Kidney capillary endothelial cell (primary cell): ENCODE measurements at regions not wholly inside any gene's neighbourhood (a gene's known extent, or its start where the extent isn't known, plus 50 kb on each side); places are given as distances from the start of the nearest gene placed in this dataset.
"Not testable (repeated sequence)": the region's sequence is repeated elsewhere in the genome, so short reads cannot be mapped to it uniquely, and the experiment has no call there.

ENCODE experiments used
- DNase-seq: peaks from one replicate; pipeline ENCODE4 v3.0.0-alpha.2; 2018; ENCODE audit warnings: low spot score

DNA sequence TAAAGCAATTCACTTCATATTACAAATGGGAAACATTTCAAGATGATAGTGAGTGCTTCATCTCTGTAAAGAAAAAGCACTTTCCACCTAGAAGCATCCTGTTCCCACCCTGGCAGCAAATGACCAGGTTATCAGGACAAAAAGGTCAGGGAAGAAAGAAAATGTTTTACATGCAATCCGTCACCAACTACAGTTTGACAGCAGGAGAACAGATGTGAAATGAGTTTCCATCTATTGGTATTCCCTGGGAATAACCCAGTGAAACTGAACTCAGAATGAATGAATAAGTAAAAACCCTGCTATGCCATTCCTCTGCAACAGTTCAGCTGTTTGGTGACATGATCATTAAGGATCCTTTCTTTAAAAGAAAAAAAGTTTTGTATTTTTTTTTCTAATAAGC lies 67.6 kb downstream of the HTR1A start:
- no peak for DNase-seq

DNA sequence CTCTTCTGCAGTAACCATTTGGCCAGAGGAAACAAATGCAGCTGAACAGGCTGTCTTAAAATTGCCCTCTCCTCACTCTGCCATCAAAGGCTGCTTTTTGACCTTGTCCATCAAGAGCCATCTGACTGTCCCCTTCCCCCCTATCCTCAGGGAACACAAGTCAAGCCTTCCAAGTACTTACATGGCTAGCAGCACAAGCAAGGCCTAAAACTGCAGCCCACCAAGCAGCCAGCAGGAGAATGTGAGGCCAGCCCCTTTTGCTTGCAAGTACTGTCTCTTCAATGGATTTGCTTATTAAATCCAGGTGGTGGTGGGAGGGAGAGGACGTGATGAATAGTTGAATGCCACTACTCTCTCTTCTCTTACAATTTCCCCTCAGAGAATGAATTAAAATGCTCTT lies 83.5 kb downstream of the HTR1A start:
- DNase-seq, result no peak

DNA sequence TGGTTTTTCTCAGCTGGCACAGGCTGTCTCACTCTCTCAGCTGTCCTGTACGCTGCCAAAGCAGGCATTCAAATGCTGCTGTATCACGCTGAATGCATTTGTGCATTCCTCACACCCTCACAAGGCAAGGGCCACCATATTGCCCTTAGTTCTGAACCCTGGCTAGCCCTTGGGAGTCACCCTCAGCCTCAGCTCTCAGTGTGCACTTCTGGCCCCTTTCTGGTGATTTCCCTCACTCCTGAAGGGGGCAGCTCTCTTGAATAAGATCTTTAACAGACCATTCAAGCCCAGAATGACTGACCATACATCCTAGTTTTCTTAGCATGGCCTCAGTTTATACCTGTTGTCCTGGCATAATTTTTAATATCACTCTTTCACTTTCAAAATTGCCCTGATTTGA lies 84.3 kb downstream of the HTR1A start:
- DNase-seq, result no peak

DNA sequence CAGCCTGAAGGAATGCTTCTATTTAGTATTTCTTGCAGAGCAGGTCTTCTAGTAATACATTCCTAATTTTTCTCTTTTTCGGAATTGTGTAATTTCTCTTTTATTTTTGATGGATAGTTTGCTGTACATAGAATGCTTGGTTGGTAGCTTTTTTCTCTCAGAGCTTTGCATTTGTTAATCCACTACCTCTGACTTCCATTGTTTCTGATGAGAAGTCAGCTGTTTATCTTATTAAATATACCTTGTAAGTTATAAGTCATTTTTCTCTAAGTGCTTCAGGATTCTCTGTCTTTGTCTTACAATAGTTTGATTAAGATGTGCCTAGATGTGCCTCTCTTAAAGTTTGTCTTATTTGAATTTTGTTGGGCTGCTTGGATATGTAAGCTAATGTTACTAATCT lies 101.9 kb downstream of the HTR1A start:
- DNase-seq, result no peak

DNA sequence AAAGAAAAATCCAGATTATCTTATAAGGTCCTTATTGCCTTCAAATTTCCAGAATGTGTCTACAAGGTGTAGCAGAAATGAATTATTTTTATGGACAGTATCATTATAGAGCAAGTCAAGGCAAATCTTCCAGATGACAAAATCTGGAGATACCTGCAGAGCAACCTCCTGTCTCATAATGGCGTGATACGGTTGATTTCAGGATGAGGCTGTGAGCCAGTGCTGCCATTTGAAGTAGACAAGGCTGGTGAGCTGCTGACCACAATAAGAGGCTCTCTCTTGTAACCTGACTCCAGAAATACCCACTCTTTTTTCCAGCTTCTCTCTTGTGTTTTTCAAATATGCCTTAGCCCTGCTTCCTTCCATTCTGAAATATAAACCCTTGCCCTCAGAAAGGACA lies 108.2 kb downstream of the HTR1A start:
- no peak for DNase-seq

DNA sequence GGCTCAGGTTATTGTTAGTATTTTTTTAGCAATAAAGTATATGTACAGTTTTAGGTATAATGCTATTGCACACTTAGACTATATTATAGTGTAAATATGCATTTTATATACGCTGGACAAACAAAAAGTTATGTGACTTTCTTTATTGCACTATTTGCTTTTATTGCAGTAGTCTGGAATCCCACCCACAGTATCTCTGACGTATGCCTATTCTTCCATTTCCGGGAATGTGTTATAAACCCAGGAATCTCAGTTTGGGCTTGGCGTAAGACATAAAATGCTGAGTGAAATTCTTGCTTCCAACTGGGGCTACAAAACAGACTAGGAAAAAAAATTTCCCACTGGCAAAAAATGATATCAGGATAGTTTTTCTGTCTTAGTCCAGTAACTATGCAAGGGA lies 119.1 kb downstream of the HTR1A start:
- DNase-seq, result no peak

DNA sequence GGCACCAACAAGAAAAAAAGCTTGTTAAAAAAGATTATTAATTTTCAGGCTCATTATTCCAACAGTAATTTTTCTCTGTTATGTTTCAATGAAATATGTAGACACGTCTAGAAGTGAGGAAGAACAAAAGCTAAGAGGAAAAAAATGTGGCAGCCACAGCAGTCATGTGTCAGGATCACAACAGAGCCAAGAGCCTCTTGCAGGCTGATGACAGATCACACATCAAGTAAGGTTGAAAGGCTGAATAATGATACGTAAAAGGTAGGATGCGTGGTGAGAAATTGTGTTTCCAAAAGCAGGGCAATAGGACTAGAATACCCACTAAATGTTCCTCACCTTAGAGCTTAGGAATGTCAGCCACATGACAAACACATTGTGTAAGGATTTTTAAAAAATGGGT lies 124.8 kb downstream of the HTR1A start:
- DNase-seq, result no peak

DNA sequence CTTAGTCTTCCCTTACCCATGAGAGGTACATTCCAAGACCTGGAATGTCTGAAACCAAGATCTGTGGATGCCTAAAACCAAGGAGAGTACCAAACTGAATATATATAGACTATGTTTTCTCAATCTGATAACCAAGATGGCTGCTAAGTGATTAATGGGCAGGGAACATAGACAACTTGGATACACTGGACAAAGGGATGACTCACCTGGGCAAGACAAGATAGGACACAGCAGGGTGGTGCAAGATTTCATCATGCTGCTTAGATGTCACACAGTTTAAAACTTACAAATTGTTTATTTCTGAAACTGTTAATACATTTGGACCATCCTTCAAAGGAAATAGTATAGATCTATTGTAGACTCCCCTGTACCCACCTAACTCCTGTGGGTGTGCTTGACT lies 130.9 kb downstream of the HTR1A start:
- DNase-seq, result no peak

DNA sequence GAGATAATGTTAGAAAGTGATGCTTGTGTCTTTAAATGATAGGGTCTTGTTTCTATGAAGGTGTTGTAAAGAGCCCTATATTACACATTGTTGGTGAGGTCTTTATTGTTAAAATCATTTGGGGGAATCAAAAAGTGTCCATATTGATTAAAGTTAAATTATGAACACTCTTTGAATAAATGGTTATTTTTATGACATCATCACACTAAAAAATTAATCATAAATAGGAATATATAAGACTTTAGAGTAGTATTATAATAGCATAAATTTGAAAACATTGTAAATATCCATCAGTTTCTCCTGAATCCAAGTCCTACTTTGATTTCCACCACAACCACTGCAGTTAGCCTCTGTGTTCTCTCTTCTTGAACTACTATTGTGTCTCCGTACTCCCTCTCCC lies 136.3 kb downstream of the HTR1A start:
- no peak for DNase-seq

DNA sequence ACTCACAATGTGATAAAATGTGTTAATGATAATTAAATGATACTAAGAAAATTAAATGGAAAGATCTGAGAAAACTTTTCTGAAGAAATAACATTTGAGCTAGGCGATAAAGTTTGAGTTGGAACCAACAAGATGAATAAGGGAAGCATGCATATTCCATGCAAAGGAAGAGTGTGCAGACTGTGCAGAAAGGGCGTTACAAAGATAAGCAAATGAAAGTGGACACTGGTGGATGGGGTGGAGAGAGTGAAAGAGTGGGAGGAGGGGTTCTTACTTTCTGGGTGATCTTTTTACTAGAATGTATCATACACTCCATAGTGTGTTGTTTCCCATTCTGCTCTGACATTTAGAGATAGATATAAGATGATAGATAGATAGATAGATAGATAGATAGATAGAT lies 138.7 kb downstream of the HTR1A start:
- DNase-seq, result no peak

DNA sequence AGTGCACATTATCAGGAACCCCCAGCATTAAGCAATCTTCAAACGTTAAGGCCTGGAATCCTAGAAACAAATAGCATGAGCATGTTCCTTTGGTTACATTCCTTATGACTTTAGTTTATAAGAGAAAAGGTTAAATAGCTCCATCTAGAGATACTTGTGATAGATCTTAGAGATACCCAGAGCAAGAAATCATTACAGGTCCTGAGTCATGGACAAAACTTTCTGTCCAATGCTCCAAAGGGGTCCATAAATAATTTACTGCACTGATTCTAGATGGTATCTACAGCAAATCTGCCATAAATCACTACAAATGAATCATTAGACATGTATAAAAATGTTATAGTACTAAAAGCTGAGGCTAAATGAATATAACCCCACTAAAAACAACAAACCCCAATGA lies 139.6 kb downstream of the HTR1A start:
- DNase-seq, result no peak

DNA sequence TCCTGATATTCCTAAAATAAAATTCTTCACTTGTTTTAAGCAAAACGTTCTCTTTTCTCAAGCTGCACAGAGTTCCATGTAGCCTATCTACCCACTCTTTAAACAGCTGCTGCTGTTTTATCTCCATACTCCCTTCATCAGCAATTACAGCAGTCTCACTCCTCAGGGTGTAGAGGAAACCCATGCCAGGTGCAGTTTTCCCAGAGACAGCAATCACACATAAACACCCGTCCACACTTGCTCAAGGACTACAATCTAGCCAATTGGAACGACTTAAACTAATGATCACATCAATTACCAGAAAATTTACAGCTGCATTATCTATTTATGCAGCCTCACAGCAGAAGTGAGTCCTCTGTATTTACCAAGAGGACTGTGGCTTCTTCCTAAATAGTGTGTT lies 141.7 kb downstream of the HTR1A start:
- no peak for DNase-seq

DNA sequence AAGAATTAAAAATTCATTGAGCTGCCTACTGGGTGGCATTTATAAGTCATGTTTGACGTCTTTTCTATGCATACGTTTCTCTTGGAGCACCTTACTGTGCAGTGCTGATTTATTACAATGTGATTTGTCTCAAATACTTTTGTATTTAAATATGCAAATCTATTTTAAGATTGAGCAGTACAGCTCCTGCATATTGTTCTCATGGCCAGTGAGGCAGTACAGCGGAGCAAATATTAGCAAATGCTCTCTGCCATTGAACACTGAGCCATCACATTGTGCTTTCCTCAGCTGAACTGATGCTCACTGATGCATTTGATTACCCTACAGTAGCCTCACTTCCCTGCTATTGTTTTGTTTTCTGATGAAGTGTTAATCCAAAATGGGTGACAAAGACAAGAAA lies 149.6 kb downstream of the HTR1A start:
- DNase-seq, result no peak

DNA sequence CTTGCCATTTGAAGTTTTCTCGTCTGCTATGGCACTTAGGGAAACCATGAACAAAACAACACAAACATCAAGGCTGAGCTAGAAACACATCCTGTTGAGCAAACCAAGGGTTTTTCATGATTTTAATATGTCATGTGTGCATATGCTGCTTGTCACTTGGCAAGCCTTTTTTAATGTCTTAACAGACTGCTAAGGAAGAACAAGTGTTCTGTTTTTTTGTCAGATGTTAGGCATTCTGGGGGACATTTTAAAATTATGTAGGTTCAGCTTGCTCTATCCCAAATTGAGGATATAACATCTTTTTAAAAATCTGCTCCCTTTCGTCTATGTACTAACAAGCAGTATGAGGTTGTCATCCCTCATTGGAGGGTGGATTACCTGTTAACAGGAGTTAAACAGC lies 150.3 kb downstream of the HTR1A start:
- no peak for DNase-seq

DNA sequence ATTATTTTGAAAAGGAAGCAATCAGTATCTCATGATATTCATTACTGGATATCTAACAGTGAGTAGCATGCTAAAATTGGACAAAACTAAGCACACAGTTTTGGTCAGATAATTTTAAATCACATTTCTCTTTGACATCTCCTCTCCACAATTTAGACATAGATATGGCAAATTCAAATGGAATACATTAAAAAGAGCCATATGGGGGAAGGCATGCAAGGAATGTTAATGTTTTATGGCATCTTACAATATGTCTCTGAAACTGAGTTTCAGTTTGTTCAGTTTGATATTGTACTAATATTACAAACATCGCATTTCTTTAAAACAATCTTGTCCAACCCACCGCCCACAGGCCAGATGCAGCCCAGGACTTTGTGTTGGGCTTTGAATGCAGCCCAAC lies 151.0 kb downstream of the HTR1A start:
- DNase-seq, result no peak

DNA sequence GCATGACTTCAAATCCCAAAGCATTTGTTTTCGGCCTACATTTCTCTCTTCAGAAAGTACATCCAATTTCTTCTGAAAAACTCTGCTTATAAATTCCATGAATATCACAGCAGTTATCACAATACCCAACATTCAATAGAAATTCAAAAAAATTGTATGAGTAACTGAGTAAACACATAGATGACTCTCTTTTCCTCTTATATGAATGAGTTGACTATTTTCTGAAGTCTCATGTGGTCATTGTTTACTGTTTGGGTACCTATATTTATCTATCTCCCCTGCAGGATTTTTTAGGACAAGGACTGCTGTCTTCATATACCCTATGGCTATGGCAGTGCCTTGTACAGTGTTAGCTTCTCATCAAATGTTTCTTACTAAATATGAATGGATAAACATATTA lies 157.1 kb downstream of the HTR1A start:
- DNase-seq, result peak; percentile 1

DNA sequence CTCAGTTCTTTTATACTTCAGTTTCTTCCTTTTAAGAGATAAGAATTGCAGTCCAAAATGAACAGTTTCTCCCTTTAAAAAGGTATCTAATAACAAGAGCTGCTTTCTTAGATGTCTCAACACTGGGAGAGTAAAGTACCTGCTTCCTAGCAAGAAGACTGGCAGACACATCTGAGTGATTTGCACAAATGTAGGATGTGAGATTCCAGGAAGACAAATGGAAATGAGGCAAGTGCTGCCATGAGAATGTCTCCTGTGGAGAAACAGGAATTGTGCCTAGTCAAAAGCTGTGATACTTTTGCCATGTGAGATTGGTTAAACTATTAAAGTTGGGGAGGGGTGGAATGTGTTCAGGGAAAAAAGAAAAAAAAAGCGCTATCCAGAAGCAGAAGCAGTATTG lies 159.1 kb downstream of the HTR1A start:
- DNase-seq, result no peak

DNA sequence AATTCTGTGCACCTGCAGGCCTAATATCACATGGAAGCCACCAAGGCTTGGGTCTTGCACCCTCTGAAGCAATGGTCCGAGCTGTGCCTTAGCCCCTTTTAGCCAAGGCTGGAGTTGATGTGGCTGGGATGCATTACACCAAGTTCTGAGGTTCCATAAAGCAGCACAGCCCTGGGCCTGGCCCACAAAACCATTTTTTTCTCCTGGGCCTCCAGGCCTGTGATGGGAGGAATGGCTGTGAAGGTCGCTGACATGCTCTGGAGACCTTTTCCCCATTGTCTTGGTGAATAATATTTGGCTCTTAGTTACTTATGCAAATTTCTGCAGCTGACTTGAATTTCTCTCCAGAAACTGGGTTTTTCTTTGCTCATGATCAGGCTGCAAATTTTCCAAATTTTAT lies 167.3 kb downstream of the HTR1A start:
- DNase-seq, result no peak

DNA sequence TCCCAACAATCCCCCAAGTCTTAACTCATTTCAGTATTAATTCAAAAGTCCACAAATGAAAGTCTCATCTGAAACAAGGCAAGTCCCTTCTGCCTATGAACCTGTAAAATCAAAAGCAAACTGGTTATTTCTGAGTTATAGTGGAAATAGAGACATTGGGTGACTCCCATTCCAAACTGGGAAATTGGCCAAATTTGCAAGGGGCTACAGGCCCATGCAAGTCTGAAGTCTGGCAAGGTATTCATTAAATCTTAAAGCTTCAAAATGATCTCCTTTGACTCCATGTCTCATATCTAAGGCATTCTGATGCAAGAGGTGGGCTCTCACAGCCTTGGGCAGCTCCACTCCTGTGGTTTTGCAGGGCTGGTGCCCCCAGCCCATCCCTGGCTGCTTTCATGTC lies 167.9 kb downstream of the HTR1A start:
- DNase-seq, result no peak

DNA sequence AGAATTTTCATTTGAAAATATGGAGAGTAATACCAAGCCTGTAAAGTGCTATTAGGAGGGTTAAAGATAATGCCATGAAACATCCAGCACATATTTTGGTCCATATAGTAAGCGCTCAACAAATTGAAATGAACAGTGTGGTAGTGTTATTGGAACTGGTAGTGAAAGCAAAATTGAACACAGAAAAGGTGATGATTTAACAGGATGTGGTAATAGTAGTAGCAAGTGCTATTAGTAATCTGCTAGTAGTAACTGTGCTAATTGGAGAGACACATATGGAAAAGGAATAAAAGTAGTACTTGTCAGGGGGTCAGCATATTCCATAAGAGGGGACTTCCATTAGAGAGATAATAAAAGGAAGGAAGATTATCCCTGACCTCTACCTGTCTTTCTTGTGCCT lies 187.3 kb downstream of the HTR1A start:
- no peak for DNase-seq

DNA sequence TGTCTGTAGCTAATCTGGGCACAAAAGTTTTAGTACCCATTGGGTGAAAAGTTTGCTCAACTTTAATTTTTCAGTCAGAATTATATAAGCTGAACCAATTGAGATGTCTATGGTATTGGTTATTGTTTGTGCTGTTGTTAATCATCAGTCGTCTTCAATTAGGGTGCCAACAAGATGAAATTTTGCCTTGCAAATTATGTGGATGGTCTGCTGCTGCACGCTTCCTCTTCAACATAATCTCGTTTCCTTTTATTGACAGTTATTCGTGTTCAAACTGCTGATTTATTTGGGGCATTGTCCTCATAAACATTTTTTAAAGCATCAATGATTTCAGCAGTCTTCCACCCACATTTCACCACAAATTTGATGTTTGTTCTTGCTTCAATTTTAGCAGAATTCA lies 194.0 kb downstream of the HTR1A start:
- no peak for DNase-seq

DNA sequence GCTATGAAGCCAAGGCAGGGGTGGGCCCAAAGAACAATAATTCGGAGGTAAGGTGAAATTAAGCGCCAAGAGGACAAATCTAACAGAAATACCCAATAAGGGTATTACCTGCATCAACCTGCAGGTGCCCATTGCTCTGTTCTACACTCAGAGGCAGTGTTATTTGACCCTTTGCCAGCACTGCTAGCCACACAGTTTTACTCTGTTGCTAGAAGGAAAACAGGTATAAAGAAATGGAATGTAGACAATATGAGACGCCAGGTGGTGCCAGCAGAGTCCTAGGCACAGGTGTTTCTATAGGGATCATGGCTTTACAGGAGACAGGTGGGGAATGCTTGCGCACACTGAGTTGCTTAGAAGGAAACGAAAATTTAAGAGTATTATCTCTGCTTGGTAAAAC lies 201.3 kb downstream of the HTR1A start:
- DNase-seq, result no peak

DNA sequence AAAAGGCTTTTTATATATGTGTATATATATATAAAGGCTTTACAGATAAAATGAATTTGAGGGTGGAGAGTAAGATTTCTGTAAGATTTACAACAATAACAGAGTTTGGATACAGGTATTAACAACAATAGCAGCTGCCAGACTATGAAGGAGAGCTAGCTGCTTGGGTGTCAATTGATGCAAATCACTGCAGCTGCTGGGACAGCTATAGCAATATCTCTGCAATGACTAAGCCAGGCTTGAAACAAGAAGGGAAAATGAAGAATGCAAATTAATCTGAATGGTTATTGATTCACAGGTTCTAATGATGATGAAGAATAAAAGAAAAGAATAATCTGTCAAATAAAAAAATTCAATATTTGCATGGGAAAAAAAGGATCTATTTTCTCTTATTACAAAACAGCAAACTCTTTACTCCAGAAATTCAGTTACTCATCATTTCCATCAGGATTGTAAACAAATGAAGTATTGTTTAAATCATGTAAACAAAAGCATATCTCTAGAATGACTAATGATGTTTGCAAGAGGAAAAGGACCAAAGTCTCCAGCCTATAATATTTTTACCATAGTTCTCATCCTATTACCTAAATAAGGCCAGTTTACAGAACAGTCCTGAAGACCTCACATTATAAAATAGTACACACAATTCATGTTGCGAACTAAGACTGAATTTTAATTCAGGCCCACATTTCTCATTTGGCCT lies 219.0 kb downstream of the HTR1A start:
- peak; percentile 13 for DNase-seq

DNA sequence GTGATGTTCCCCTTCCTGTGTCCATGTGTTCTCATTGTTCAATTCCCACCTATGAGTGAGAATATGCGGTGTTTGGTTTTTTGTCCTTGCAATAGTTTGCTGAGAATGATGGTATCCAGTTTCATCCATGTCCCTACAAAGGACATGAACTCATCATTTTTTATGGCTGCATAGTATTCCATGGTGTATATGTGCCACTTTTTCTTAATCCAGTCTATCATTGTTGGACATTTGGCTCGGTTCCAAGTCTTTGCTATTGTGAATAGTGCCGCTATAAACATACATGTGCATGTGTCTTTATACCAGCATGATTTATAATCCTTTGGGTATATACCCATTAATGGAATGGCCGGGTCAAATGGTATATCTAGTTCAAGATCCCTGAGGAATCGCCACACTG lies 229.4 kb downstream of the HTR1A start:
- DNase-seq, result not testable (repeated sequence)

DNA sequence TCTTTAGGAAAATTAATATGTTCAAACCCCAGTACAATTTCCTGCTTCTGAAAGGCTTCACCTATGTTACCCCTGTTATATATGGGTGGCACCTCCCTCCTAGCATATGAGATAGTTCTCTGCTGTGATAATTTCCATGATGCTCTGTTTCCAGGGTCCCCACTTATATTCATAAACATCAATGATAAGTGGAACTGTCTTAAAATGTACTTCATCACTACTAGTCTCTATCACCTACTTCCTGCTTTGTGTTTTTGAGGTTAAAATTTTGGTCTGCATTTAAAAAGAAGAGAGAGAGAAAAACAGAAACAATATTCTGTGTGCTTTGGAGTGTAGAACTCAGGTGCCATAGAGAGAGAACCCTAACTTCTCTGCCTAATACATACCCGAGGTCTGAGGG lies 234.7 kb downstream of the HTR1A start:
- DNase-seq, result no peak
